GM18909 (cell line): ENCODE measurements at regions not wholly inside any gene's neighbourhood (a gene's known extent, or its start where the extent isn't known, plus 50 kb on each side); places are given as distances from the start of the nearest gene placed in this dataset.
A peak's percentile ranks its signal among the peaks of the same experiment; 100 is the strongest.

Experiments
- ATAC-seq: cut with Tn5 transposase; IDR thresholded peaks from one replicate; pipeline ENCODE4 v1.9.1; 2021; ENCODE audit warnings: mild to moderate bottlenecking; ENCODE audit not compliant: unreplicated experiment, poor library complexity

GRCh38 chr5:114208120-114208519, 153.8 kb upstream of the KCNN2 start:
- ATAC-seq: no peak

- no peak for ATAC-seq
These were observed 153.3 kb upstream of the KCNN2 start for GRCh38 chr5:114208588-114208987.

DNA sequence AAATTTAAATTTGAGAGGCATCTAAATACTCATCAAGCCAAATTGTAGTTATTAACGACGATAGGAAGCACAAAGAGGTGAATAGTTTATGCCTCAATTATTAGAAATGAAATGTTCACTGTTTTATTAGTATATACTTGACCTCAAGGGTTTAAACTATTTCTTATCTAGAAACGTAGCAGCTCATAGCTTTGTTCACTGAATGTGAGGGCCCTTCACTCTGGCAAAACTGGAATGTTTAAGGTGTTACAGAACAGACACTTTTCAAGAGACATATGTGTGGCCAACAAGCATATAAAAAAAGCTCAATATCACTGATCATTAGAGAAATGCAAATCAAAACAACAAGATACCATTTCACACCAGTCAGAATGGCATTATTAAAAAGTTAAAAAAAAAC, 151.2 kb upstream of the KCNN2 start:
- ATAC-seq: no peak

- no peak for ATAC-seq
These were observed 140.1 kb upstream of the KCNN2 start for GRCh38 chr5:114221807-114222206.

DNA sequence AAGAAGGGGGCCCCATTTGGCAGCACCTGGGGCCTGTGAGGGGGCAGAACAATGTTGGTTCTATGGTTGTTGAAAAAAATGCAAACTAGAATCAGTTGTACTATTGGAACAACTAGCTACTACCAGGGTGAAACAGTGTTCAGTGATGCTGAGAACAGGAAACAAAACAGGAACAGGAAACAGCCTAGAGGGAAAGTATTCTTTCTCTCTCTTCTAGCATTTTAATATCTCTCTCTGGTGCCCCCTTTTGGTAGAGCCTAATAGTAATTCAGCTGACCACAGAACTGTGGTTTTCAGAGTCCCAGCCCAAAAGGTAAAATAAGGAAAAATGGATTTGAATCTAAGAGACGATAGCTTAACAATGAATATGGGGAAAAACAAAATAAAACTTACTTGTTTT, 138.0 kb upstream of the KCNN2 start:
- peak; percentile 65 for ATAC-seq

GRCh38 chr5:114237766-114238165, 124.1 kb upstream of the KCNN2 start:
- no peak for ATAC-seq

DNA sequence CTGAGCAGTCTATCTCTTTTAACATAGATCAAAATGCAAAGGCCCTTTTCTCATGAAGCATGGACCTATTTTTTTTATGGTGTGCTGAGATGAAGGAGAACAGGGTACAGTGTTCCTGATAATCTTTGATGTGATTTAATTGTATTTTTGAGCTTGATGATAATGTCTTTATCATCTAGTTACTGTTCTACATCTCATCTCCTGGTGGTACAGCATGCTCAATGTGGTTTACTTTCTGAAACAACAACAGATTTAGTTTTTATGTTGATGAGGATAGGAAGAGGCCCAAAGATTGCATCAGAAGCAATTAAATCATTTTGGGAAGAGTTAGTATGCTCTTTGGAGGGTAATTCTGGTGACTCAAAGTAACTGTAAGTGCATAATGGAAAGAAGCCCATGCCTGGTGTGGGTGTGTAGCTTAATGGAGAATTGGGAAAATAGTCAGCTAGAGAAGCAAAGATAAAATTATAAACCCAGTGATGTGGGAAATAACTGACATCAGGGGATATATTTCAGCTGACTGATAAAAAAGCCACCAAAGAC, 123.0 kb upstream of the KCNN2 start:
- no peak for ATAC-seq

DNA sequence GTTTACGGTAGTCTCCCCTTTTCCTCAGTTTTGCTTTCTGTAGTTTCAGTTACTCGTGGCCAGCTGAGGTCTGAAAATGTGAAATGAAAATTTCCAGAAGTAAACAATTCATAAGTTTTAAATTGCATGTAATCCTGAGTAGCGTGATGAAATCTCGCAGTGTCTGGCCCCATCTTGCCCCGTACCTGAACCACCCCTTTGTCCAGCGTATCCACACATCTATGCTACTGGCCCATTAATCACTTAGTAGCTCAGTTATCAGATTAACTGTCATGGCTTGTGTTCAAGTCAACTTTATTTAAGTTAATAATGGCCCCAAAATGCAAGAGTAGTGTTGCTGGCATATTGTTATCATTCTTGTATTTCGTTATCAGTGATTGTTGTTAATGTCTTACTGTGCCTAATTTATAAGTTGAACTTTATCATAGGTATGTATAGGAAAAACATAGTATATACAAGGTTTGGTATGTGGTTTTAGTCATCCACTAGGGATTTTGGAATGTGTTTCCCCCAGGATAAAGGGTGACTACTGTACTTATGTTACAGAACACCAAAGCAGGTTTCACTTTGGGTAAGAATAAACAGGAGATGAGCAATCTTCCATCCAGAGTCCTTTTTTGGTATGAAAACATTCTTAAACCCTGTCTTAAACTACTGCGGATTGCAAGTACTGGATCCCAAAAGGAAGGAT, 118.4 kb upstream of the KCNN2 start:
- no peak for ATAC-seq

DNA sequence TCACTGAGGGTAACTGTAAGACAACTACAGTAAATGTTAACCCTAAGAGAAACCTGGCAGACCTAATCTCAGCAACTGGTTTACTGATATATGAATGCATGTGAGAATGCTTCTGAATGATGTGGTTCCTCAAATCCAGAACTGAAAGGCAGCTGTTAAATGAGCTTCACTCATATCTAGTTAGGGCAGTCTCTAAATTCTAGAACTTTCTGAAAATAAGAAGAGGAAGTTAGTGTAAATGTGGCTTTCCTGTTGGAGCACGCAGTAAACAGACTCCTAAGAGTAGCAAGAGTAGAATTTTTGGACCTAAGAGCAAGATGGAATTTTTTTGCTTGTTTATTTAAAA, 117.9 kb upstream of the KCNN2 start:
- no peak for ATAC-seq

GRCh38 chr5:114249823-114250222, 112.0 kb upstream of the KCNN2 start:
- ATAC-seq: no peak

- no peak for ATAC-seq
These were observed 111.3 kb upstream of the KCNN2 start for GRCh38 chr5:114250536-114250935.

DNA sequence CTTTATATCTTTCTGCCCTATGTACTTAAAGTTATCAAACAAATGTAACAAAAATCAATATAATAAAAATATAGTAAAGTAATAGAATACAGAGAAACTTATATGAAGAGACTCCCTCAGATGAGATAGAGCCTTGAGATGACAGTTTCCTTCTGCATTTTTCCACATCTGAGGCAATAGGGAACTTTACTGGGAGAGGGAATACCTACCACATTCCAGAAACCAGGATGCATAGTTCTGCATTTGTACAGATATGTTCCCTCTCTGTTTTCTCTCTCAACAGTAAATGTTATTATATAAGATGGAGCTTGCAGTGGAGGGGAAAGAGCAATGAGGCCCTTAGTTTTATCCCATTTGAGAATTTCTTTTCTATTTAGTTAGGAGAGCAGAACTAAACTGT, 109.6 kb upstream of the KCNN2 start:
- ATAC-seq: no peak

DNA sequence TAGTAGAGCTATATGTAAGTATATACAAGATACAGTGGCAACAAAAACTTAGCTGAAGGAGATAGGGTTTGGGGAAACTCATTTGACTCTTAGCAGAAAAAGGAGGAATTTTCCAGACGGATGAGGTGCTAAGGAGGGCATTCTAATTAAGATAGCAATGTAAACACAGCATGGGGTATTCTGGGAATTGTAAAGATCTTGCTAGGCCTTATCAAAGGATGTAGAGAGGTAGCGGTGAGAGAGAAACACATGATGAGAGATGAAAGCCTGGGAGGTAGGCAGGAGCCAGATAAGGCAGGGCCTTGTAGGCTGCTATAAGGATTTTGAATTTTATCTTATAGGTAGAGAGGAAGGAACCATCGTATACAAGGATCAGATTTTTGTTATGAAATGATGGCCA, 106.6 kb upstream of the KCNN2 start:
- ATAC-seq: no peak

- ATAC-seq: no peak
These were observed 99.9 kb upstream of the KCNN2 start for GRCh38 chr5:114261989-114262388.

DNA sequence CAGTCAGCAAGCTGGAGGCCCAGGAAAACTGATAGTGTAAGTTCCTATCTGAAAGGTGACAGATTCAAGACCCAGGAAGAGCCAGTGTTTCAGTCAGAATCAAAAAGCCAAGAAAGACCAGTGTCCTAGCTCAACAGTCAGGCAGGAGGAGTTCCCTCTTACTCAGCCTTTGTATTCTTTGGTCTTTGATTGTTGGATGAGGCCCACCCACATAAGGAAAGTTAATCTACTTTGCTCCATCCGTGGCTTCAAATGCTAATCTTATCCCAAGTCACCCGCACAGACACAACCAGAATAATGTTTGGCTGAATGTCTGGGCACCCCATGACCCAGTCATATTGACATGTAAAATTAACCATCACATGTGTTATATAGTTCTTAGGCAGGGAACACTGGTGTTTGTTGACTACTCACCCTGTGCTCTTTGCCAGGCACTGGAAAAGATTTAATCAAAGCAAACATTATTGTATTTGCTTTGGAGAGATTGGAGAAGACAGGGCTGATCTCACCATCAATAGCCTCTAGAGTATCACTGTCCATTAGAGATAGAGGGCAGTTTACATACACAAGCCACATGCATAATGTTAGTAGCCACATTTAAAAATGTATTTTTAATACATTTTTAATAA, 96.3 kb upstream of the KCNN2 start:
- ATAC-seq: no peak

DNA sequence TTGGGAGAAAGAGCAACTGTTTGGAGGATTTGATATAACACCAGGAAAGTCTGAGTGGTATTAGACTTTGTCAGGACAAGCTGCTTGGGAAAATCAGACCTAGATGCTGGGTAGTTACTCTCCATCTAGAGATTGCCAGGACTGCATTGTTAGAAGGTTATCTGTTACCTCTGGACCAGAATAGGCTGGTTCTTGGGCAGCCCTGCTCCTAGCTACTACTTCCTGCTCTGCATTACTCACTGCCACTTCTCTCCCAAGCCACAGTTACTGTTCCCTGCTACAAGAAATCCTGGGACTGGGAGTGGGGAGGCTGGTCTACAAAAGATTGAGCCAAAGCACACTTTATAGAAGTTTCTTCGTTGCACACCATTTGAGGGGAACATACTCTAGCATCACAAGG, 95.5 kb upstream of the KCNN2 start:
- no peak for ATAC-seq

DNA sequence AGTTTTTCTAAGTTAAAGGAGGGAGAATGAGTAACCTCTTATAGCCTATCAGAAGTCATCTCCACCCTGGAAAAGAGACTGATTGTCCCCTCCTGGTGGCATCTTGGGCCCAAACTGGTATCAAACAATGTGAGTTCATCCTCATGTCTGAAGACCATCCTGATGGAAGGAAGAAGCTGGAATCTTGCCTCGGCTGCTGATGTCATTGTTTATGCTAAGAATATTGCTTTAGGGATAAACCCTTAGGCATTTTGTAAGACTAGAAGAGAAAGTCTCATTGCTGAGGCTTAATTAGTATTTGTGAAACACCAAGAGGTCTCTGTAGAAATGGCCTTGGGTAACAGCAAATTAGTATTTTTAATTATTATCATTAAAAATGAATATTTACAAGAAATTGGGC, 65.7 kb upstream of the KCNN2 start:
- no peak for ATAC-seq

DNA sequence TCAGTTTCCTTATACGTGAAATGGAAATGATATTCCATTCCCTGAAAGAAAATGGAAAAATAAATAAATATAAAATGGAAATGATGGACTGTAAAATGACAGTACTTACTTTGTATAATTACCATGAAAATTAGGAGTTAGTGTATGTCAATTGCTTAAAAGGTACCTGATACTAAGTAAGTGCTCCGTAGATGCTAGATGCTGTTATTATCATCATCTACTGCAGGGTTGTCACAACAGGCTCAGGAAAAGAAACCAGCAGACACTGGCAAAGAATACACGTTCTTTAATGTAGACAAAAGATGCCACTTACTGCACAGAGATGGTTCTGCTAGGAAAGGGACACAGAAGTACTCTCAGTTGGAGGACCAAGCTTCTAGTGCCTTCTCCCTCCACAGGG, 64.0 kb upstream of the KCNN2 start:
- ATAC-seq: no peak

DNA sequence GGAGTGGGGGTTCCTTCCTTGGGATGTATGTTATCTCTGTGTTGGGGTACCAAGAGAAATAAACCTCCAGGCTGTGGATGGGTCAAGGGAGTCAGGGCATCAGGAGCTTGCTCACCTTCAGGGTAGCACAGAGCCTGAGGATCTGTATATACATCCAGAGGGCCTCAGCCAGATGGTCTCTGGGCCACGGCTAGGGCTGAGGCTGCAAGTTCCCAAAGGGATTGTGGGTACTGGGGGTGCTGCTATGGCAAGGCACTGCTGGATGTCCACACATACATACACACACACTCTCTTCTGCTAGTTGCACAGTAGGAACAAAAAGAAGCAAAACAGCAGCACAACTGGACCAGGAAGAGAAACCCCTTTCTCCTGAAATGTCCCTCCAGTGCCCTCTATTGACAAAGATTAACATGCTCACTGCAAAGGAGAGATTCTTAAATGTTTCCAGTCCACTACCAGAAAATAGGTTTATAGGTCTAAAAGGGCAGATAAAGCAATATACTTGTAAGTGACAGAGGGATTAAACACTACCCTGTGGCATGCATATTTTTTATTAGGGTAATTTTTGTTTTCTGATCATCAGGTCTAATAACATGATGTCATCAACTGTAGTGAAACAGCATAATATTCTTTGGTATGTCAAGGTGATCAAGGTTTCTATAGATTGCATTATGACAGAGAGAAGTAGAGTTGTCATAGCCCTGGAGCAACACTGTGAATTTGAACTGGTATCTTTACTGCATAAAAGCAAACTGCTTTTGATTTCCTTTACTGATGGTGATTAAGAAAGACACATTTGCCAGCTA, 56.3 kb upstream of the KCNN2 start:
- peak; percentile 53 for ATAC-seq

GRCh38 chr5:114308017-114308416, 53.9 kb upstream of the KCNN2 start:
- ATAC-seq: no peak

DNA sequence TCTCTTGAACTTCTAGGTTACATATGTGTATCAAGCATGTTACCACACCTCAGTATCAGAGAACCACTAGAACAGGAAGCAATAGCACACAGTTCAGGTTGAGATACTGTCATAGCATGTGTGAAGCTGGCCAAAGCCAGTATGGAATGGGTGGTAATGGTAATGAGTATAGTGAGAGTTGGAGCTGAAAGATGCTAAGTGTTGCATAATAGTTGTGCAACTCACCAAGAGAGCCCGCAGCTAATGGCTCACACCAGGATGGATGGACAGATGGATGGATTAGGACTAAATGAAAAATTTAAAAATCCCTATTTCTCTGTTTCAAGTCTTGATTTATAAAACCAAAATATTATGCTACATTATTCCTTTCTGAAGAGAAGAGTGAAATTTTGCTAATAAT, 53.4 kb upstream of the KCNN2 start:
- no peak for ATAC-seq
